Renal cortical epithelial cell (primary cell): ENCODE measurements at regions not wholly inside any gene's neighbourhood (a gene's known extent, or its start where the extent isn't known, plus 50 kb on each side); places are given as distances from the start of the nearest gene placed in this dataset.

ENCODE experiments used
- DNase-seq: peaks from one replicate; pipeline ENCODE4 v3.0.0-alpha.2; 2011; ENCODE audit warnings: low read depth

GRCh38 chr2:239716009-239716408, 309.1 kb downstream of the NDUFA10 start:
- DNase-seq = no peak

GRCh38 chr2:239715606-239716005, 309.5 kb downstream of the NDUFA10 start:
- DNase-seq = no peak

- no peak for DNase-seq
Measured at GRCh38 chr2:239715202-239715601, 309.9 kb downstream of the NDUFA10 start.

GRCh38 chr2:239714116-239714515, 311.0 kb downstream of the NDUFA10 start:
- no peak for DNase-seq

- DNase-seq = no peak
Measured at GRCh38 chr2:239712755-239713154, 311.9 kb upstream of the HDAC4 start.

GRCh38 chr2:239711911-239712570, 311.2 kb upstream of the HDAC4 start:
- no peak for DNase-seq

GRCh38 chr2:239710953-239711861, 310.4 kb upstream of the HDAC4 start:
- no peak for DNase-seq

- DNase-seq = no peak
Measured at GRCh38 chr2:239706367-239706766, 305.5 kb upstream of the HDAC4 start.

GRCh38 chr2:239704737-239705136, 303.9 kb upstream of the HDAC4 start:
- no peak for DNase-seq

- no peak for DNase-seq
Measured at GRCh38 chr2:239703834-239704233, 303.0 kb upstream of the HDAC4 start.

- no peak for DNase-seq
Measured at GRCh38 chr2:239700686-239701345, 300.0 kb upstream of the HDAC4 start.

- no peak for DNase-seq
Measured at GRCh38 chr2:239697399-239698164, 296.8 kb upstream of the HDAC4 start.

- DNase-seq = no peak
Measured at GRCh38 chr2:239696559-239697207, 295.9 kb upstream of the HDAC4 start.

- no peak for DNase-seq
Measured at GRCh38 chr2:239695728-239696240, 295.0 kb upstream of the HDAC4 start.

GRCh38 chr2:239695106-239695727, 294.4 kb upstream of the HDAC4 start:
- no peak for DNase-seq

- no peak for DNase-seq
Measured at GRCh38 chr2:239694487-239694886, 293.7 kb upstream of the HDAC4 start.

GRCh38 chr2:239693761-239694415, 293.1 kb upstream of the HDAC4 start:
- DNase-seq = no peak

- DNase-seq = no peak
Measured at GRCh38 chr2:239693330-239693729, 292.5 kb upstream of the HDAC4 start.

GRCh38 chr2:239692919-239693318, 292.1 kb upstream of the HDAC4 start:
- no peak for DNase-seq

GRCh38 chr2:239692362-239692851, 291.6 kb upstream of the HDAC4 start:
- no peak for DNase-seq
